ENCODE measurements at regions not wholly inside any gene's neighbourhood (a gene's known extent, or its start where the extent isn't known, plus 50 kb on each side); places are given as distances from the start of the nearest gene placed in this dataset.

DNA sequence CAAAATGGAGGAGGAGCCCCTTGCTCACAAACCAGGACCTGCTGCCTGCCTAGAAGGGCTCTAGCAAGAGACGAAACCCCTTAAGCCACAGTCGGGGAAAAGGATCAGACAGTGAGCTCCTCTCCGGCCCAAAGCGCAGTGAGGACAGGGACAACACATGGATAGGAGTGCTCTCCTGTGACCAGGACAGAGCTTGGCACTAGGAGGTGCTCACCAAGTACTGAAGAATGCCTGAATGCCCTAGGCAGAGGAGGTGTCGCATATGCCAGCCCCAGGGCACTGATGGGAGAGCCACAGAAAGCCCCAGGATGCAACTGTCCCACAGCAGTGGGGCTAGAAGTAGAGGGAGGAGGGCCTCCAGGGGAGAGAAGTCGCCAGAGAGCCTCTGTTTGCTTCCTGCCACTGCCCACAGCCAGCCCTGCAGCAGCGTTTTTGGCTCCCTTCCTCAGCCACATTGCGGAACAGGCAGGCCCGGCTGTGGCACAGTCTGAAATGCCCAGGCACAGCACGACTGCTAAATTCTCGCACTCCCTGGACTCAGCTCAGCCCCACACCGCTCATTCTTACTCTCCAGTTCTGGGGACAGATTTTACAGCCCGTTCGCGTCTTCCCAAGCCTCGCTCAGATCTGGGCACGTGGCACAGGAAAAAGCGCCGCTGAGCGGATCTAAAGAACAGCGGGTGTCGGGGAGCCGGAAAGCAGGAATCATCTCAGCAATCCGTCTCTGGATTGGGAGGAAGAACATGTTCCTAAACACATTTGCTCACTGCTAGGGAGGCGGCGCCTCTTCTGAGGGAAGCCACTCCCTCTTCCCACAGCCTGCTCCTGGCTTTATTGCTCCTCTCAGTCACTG, 98.7 kb upstream of the POU3F3 start:
- Histone ChIP-seq H3K27ac (ENCODE audit: low read length) (no peak overlapping the region), H3K4me3 (ENCODE audit: low read length) (no peak overlapping the region), H3K79me2 (replicated peaks; ENCODE audit: insufficient read depth, low read length) (no peaks in the 10 kb centered on the region), H4K20me1 (ENCODE audit: insufficient read depth) (no peaks in the 10 kb centered on the region), H3K36me3 (ENCODE audit: insufficient read depth, low read length) (no peaks in the 10 kb centered on the region), H3K9me2 (ENCODE audit: insufficient read depth, low read length) (no peaks in the 10 kb centered on the region), H3K4me2 (ENCODE audit: low read length) (no peak overlapping the region), H3F3A (ENCODE audit: insufficient read depth, low read length, poor library complexity, severe bottlenecking) (no peaks in the 10 kb centered on the region), H3K27me3 (ENCODE audit: insufficient read depth, low read depth, low read length) (no peaks in the 10 kb centered on the region), H3K9me3 (ENCODE audit: low read length) (no peaks in the 10 kb centered on the region), H3K9ac (ENCODE audit: low read length) (no peak overlapping the region), H2AFZ (ENCODE audit: low read depth, low read length) (no peak overlapping the region)
- TF ChIP-seq MXI1 (conservative IDR thresholded peaks at IDR 0.05; ENCODE audit: poor library complexity, severe bottlenecking): no peak
- no peak for TF ChIP-seq POLR2AphosphoS5 (IDR thresholded peaks at IDR 0.05)
- no peak for TF ChIP-seq TAF1 (IDR thresholded peaks at IDR 0.05; ENCODE audit: low read depth)
- TF ChIP-seq, protein P1, sequence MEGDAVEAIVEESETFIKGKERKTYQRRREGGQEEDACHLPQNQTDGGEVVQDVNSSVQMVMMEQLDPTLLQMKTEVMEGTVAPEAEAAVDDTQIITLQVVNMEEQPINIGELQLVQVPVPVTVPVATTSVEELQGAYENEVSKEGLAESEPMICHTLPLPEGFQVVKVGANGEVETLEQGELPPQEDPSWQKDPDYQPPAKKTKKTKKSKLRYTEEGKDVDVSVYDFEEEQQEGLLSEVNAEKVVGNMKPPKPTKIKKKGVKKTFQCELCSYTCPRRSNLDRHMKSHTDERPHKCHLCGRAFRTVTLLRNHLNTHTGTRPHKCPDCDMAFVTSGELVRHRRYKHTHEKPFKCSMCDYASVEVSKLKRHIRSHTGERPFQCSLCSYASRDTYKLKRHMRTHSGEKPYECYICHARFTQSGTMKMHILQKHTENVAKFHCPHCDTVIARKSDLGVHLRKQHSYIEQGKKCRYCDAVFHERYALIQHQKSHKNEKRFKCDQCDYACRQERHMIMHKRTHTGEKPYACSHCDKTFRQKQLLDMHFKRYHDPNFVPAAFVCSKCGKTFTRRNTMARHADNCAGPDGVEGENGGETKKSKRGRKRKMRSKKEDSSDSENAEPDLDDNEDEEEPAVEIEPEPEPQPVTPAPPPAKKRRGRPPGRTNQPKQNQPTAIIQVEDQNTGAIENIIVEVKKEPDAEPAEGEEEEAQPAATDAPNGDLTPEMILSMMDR (IDR thresholded peaks at IDR 0.05; ENCODE audit: poor library complexity, severe bottlenecking): no peak
- TF ChIP-seq EP300 (conservative IDR thresholded peaks at IDR 0.05; ENCODE audit: poor library complexity, severe bottlenecking): no peak
- TF ChIP-seq EZH2 (IDR thresholded peaks at IDR 0.05; ENCODE audit: borderline replicate concordance, insufficient read depth, low read length, poor library complexity, severe bottlenecking): no peak

DNA sequence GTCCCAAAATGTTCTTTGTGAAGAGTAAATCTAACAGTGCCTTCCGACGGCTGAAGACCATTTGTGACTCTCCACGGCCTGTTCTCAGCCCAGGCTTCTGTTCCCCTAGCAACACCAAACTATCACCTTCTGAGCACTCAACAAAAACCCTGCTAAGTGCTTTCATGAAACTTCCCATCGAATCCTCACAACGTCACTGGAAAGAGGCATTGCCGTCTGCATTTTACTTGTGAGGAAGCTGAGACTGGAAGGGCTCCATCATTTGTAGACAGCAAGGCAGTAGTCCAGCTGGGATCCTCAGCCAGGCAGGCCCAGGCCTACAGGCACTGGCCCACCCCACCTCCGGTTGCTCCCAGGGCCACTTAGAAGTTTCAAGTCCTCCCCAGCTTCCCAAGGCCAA, 97.8 kb upstream of the POU3F3 start:
- Histone ChIP-seq H3K4me3 (ENCODE audit: low read length) (no peak overlapping the region), H3F3A (ENCODE audit: insufficient read depth, low read length, poor library complexity, severe bottlenecking) (no peaks in the 10 kb centered on the region), H3K4me2 (ENCODE audit: low read length) (no peak overlapping the region), H4K20me1 (ENCODE audit: insufficient read depth) (no peaks in the 10 kb centered on the region), H3K36me3 (ENCODE audit: insufficient read depth, low read length) (no peaks in the 10 kb centered on the region), H3K27me3 (ENCODE audit: insufficient read depth, low read depth, low read length) (no peaks in the 10 kb centered on the region), H3K79me2 (replicated peaks; ENCODE audit: insufficient read depth, low read length) (no peaks in the 10 kb centered on the region), H3K9me2 (ENCODE audit: insufficient read depth, low read length) (no peaks in the 10 kb centered on the region), H3K9me3 (ENCODE audit: low read length) (no peaks in the 10 kb centered on the region), H3K27ac (ENCODE audit: low read length) (no peak overlapping the region), H3K9ac (ENCODE audit: low read length) (no peak overlapping the region), H2AFZ (ENCODE audit: low read depth, low read length) (no peak overlapping the region)
- TF ChIP-seq POLR2AphosphoS5 (IDR thresholded peaks at IDR 0.05): no peak
- TF ChIP-seq EP300 (conservative IDR thresholded peaks at IDR 0.05; ENCODE audit: poor library complexity, severe bottlenecking): no peak
- TF ChIP-seq, protein P1 (IDR thresholded peaks at IDR 0.05; ENCODE audit: poor library complexity, severe bottlenecking): no peak
- TF ChIP-seq RAD21 (conservative IDR thresholded peaks at IDR 0.05): no peak
- TF ChIP-seq SMC3 (conservative IDR thresholded peaks at IDR 0.05; ENCODE audit: poor library complexity): no peak
- no peak for TF ChIP-seq MXI1 (conservative IDR thresholded peaks at IDR 0.05; ENCODE audit: poor library complexity, severe bottlenecking)
- TF ChIP-seq, protein P2, sequence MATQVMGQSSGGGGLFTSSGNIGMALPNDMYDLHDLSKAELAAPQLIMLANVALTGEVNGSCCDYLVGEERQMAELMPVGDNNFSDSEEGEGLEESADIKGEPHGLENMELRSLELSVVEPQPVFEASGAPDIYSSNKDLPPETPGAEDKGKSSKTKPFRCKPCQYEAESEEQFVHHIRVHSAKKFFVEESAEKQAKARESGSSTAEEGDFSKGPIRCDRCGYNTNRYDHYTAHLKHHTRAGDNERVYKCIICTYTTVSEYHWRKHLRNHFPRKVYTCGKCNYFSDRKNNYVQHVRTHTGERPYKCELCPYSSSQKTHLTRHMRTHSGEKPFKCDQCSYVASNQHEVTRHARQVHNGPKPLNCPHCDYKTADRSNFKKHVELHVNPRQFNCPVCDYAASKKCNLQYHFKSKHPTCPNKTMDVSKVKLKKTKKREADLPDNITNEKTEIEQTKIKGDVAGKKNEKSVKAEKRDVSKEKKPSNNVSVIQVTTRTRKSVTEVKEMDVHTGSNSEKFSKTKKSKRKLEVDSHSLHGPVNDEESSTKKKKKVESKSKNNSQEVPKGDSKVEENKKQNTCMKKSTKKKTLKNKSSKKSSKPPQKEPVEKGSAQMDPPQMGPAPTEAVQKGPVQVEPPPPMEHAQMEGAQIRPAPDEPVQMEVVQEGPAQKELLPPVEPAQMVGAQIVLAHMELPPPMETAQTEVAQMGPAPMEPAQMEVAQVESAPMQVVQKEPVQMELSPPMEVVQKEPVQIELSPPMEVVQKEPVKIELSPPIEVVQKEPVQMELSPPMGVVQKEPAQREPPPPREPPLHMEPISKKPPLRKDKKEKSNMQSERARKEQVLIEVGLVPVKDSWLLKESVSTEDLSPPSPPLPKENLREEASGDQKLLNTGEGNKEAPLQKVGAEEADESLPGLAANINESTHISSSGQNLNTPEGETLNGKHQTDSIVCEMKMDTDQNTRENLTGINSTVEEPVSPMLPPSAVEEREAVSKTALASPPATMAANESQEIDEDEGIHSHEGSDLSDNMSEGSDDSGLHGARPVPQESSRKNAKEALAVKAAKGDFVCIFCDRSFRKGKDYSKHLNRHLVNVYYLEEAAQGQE (IDR thresholded peaks at IDR 0.05; ENCODE audit: borderline replicate concordance): no peak
- no peak for TF ChIP-seq EZH2 (IDR thresholded peaks at IDR 0.05; ENCODE audit: borderline replicate concordance, insufficient read depth, low read length, poor library complexity, severe bottlenecking)
- no peak for TF ChIP-seq TAF1 (IDR thresholded peaks at IDR 0.05; ENCODE audit: low read depth)
